GM03348 (cell line): ENCODE measurements at regions not wholly inside any gene's neighbourhood (a gene's known extent, or its start where the extent isn't known, plus 50 kb on each side); places are given as distances from the start of the nearest gene placed in this dataset.

Experiments
- DNase-seq: peaks from one replicate; pipeline ENCODE4 v3.0.0; 2012; ENCODE audit warnings: low spot score

GRCh38 chr6:168384045-168385036 is 56.6 kb upstream of the SMOC2 start:
- no peak for DNase-seq

- no peak for DNase-seq
Measured at GRCh38 chr6:168385037-168385759, 55.8 kb upstream of the SMOC2 start.

GRCh38 chr6:168385858-168386735 is 54.9 kb upstream of the SMOC2 start:
- DNase-seq = no peak

GRCh38 chr6:168386973-168387372 is 54.0 kb upstream of the SMOC2 start:
- no peak for DNase-seq

GRCh38 chr6:168387426-168387825 is 53.6 kb upstream of the SMOC2 start:
- DNase-seq = no peak

GRCh38 chr6:168387911-168388310 is 53.1 kb upstream of the SMOC2 start:
- DNase-seq = no peak

- DNase-seq = no peak
Measured at GRCh38 chr6:168388641-168389633, 52.0 kb upstream of the SMOC2 start.

GRCh38 chr6:168390749-168391420 is 50.1 kb upstream of the SMOC2 start:
- DNase-seq = no peak
